ENCODE measurements at regions not wholly inside any gene's neighbourhood (a gene's known extent, or its start where the extent isn't known, plus 50 kb on each side); places are given as distances from the start of the nearest gene placed in this dataset.

DNA sequence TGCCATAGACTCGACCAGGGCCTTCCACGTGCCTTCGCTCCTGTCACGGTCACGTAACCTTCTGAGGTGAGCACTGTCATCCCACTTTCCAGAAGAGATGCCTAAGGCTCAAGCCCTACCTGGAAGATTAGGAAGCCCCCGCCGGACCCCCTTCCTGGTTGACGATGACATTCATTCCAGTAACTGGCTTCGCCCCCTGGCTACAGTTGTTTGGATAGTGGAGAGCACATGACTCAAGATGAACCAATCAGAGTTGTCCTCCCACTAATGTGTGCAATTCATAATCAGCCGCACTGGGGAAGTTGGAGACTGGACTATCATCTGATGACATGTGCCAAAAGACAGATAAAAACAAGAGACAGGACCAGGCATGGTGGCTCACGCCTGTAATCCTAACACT, 104.0 kb upstream of the GJB5 start:
- intact Hi-C loops (cut with micrococcal nuclease), result no loop called here

DNA sequence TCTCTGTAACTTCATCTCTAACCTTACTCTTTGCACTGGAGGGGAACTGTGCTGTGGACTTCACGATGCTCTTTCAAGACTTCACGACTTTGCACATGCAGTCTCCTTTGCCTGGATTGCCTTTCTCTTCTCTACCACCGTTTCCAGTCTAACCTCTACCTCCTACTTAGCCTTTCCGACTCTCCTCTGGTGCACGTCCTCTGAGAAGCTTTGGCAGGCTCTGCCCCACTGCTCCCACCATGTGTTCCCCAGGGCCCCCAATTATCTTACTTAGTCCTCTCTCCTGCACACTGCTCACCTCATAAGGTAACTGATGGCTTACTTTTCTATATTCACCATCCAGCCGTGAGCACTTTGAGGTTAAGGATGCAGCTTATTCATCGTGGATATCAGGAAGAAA, 101.7 kb upstream of the GJB5 start:
- intact Hi-C loops (cut with micrococcal nuclease), result no loop called here

DNA sequence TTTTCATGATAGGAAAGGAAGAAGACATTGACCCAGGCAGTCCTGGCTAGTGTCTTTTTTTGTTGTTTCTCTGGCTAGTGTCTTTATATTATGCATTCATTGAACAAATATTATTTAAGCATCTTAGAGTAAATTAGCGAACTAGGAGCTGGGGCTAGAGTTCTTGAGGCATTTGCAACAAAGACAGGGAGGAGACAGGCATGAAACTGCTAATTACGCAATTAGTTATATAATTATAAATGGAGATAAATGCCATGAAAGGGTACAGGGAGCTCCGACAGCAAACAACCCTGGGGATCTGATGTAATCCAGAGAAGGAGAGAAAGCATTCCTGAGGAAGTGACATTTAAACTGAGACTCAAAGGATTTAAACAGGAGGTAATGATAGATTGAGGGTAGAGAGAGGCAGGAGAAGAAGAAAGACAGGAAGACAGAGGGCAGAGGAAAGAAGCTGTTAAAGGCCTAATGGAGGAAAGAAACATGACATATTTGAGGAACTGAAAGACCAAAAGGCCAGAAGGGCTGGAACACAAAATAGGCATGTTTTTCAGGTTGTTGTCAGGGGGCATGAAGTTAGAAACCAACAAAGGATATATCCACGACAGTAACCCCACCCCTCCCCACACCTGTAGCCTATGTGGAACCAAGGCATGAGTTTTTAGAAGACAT, 99.5 kb upstream of the GJB5 start:
- intact Hi-C loops (cut with micrococcal nuclease), result no loop called here

DNA sequence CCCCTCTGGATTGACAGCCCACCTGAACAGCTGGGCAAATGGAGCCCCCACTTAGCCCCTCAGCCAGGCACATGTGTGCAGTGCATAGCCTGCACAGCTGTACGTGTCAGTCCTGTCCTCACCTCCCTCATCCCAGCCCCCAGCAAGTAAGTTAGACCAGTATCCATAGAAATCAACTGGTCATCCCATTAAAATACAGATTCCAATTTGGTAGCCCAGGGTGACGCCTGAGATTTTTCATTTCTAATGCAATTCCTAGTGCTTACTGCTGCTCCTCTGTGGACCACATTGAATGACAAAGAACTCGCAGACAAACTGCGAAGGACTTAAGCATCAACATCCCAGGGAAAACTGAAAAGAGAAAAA, 99.0 kb upstream of the GJB5 start:
- intact Hi-C loops (cut with micrococcal nuclease), result no loop called here

DNA sequence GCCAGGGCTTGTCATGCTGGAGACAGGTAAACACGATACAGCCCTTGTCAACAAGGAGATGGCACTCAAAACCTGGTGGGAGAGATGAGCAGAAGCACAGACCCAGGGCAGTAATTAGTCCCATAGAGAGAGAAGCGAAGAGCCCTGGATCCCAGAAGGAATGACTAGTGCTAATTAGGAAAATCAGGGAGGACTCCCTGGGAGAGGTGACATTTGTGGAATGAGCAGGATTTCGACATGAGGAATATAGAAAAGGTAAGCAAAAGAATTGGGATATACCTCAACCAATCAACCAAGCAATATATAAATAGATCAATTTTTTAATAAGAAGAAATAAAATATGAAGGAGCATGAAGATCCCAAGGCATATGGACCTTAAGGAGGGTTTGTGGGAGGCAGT, 98.5 kb upstream of the GJB5 start:
- intact Hi-C loops (cut with micrococcal nuclease), result no loop called here

DNA sequence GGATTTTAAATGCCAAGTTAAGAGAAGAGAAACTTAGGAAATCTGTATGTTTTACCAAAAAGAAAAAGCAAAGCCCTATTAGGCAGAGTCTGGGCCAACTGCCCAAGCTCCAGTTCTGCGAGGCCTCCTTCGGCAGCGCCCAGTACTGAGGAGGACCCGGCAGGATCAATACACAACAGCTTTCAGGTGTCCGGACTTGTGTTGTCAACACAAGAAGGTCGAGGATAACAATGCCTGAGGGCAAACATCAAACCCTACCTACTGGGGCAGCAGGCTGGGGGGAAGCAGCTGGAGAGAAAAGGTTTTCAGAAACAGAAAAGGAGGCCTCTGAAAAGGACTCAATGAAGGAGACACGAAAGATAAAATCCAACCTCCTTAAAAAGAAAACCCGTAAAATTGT, 98.1 kb upstream of the GJB5 start:
- intact Hi-C loops (cut with micrococcal nuclease), result no loop called here

DNA sequence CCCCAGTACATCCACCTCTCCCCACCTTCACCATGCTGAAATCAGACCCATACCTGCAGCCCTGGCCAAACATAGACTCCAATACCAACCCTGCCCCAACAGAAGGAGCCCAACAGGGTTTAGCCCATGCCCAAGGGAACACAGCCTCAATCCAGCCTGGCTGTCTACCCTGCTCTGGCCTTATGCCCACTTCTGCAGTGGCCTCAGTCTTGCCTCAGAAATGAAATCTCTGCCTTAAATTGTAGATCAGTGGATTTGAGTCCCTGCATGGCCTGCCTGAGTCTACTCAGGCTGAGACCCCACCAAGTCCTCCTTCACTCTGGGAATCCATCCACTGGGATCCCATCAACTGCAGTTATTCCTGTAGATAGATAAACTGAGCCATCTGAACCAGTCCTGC, 97.6 kb upstream of the GJB5 start:
- intact Hi-C loops (cut with micrococcal nuclease), result no loop called here

DNA sequence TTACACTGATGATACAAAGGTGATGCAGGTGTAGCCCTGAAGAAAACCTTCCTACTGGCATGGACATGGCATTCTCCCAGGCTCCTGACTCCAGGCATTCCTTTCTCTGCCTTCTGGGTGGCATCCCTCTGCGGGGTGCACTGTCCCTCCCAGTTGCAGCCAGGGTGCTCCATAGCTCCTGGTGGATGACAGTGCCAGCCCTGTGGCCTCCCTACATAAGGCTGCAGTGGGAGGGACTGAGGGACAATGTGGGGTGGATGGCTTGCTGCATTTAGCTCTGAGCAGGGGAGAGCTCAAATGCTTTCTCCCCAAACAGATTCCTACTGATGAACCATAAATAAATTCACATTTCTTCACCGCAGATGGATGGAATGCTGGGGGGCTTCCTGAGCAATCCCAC, 97.0 kb upstream of the GJB5 start:
- intact Hi-C loops (cut with micrococcal nuclease), result no loop called here

DNA sequence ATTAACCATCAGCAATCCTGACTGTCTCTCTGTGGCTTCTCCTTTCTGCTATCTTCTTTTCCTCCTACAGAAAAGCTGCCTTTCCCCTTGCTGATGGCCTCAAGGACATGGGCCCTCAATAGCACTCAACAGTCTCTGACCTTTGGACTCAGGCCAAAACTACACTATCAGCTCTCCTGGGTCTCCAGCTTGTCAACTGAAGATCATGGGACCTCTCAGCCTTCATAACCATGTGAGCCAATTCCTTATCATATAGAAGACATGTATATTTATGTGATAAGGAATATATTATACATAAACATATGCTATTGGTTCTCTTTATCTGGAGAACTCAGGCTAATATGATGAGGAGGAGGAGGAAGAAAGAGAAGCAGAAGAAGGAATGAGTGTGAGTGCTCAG, 91.8 kb upstream of the GJB5 start:
- intact Hi-C loops (cut with micrococcal nuclease), result no loop called here

DNA sequence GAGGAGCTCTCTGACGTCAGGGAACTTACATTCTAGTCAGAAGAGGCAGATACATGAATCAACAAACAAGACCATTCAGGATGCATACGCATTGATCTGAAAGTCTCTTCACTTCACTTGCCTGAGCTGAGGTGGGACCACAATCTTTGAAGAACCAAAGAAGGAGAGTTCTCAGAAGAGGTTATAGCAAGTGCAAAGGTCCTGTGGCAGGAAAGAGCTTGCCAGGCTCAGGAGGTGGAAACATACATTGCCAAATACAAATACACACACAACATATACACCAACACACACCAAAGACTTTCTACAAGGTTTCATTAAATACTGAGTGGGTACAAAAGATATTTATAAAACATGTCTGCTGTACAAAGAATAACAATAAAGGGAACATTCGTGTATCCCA, 86.8 kb upstream of the GJB5 start:
- intact Hi-C loops (cut with micrococcal nuclease), result no loop called here

DNA sequence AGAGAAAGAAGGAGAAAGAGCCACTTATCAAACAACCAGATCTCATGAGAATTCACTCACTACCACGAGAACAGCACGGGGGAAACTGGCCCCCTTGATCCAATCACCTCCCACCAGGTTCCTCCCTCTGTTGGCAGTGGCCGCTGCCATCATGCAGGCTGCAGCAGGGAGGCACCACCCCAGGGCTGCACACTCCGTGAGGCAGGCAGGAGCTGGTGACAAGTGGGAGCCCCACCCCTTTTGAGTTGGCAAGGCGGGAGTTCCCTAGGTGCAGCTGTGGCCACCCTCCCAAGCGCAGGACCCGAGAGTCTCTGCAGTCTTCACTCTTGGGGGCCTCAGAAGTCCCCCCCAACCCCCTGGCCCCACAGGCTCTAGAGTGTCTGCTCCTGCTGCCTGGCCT, 83.9 kb upstream of the GJB5 start:
- intact Hi-C loops (cut with micrococcal nuclease), result no loop called here

DNA sequence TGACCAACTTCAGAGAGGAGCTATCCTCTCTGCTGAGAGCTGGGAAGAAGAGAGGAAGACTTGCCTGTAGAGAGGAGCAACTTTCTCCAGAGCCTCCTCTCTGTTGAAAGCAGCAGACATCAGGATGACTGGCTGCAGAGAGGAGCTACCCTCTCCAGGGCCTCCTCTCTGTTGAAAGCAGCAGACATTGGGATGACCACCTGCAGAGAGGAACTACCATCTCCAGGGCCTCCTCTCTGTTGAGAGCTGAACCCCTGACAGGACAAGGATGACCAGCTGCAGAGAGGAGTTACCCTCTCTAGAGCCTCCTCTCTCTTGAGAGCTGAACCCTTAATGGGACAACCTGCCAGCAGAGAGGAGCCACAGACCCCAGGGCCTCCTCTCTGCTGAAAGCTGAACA, 83.0 kb upstream of the GJB5 start:
- intact Hi-C loops (cut with micrococcal nuclease), result no loop called here

DNA sequence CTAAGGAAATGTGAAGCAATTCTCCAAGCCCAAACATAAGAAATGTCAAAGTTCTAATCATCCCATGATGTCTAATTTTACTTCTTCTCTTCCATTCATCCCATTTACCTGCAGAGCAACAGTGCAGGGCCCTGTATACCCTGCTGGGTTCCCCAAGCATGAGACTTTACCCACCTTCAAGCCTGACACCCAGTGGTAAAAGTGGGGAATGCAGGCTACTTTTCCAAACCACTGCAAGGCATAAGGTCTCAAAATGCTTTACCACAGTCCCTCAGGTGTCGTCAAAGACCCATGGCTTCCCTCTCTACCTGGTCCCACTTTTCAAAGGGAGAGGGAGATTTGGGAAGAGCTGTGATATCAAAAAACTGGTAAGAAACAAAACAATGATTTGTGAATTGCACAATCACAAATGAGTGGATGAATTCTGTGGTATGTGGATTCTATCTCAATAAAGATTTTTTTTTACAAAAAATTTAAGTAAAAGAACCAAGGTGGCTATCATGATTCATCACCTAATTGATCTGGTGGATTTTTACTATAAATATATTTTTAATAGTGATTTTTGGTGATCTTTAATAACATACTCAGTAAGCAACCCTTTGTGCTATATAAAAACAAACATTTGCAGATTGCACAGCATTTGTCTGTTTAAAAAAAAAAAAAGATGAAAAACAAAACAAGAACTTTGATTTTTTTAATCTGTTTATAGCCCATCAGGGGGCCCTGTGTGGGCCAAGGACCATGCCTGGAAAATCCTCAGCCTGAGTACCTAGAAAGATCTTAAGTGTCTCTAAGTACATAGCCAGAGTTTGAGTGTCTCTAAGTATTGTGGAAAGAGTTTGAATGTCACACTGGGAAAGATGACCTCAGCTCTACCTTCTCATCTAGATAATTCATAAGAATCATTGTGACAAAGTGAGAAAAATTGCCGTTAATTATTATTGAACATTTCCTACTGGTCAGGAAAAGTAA, 73.1 kb upstream of the GJB5 start:
- intact Hi-C loops (cut with micrococcal nuclease), result loop anchor here (5.0 kb wide), 2 partner anchors 61 to 219 kb away; no protein-coding TSS in a partner anchor

DNA sequence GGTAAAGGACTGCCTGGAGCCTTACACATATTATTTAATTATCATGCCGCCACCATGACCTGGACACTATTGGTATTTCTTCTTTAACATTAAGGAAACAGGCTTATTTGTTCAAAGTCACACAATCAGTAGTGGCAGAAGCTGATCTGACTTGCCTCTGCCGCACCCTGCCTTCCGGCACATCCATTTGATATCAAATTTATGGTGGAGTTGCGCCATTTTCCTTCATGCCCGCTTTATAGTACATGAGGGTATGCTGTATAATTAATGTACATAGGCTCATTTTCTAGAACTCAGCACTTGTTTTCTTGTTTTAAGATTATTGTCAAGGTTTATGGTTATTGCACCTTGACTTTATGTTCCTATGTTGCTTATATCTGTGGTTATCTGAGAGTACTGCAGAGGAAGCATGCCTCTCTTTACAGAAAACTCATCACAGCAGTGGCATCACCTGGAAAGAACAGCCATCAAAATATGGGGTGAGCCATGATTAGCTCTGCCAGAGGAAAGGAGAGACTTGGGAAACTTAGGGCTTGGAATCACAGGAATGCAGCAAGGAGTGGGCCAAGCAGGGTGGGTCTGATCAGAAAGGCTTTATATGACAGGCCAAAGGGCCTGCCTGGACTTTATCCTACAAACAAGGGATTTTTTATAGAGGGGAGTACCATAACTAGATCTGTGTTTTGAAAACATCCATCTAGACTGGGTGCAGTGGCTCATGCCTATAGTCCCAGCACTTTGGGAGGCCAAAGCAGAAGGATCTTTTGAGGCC, 72.2 kb upstream of the GJB5 start:
- intact Hi-C loops (cut with micrococcal nuclease), result loop anchor here (5.0 kb wide), 2 partner anchors 60 to 220 kb away; no protein-coding TSS in a partner anchor

DNA sequence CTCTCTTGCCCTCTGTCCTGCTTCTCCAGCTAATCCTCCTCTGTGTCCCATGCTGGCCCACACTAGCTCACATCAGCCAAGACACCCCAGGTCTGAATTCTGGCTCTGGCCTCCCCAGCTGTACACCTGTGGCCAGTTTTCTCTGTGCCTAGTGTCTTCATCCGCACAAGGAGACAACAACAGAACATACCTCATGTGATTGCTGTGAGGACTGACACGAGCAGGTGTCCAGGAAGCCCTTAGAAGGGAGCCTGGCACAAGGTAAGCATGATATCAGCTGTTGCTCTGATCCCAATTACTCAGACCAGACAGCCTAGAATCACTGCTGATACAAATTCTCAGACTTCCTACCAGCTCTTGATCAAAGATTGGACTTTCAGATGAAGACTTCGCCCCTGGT, 71.2 kb upstream of the GJB5 start:
- intact Hi-C loops (cut with micrococcal nuclease), result loop anchor here (5.0 kb wide), 2 partner anchors 59 to 221 kb away; no protein-coding TSS in a partner anchor

DNA sequence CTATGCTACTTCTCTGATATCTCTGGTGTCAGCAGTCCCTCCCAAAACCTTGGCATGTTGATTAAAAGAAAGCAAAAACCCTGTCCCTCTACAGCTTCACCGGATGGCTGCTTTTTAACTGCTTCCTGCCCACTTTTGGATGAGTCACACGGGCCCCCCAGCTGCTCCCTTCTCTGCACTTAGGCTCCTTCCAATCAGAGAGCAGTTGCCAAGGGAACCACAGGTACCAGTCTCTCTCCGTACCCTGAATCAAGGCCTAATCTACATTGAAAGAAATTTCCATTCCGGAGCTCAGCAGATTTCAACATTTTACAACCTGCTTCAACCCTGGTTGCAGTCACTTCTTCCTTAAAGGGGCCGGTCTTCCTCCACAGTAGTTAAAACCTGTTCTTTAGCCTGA, 70.6 kb upstream of the GJB5 start:
- intact Hi-C loops (cut with micrococcal nuclease), result loop anchor here (5.0 kb wide), 2 partner anchors 58 to 222 kb away; no protein-coding TSS in a partner anchor

DNA sequence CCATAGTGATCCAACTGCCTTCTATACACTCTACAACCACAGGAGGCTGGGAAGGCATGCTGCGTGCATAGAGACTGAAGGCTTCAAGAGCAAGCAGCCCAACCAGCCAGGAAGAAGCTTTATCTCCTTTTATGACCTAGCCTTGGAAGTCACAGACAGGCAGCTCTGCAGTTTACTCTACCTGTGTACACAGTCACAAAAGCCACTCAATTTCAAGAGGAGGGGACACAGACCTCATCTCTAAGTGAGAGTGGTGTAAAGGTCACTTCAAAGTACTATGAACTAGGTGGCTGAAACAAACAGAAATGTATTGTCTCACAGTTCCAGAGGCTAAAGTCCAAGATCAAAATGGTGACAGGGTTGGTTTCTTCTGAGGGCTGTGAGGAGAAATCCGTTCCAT, 69.6 kb upstream of the GJB5 start:
- intact Hi-C loops (cut with micrococcal nuclease), result no loop called here

DNA sequence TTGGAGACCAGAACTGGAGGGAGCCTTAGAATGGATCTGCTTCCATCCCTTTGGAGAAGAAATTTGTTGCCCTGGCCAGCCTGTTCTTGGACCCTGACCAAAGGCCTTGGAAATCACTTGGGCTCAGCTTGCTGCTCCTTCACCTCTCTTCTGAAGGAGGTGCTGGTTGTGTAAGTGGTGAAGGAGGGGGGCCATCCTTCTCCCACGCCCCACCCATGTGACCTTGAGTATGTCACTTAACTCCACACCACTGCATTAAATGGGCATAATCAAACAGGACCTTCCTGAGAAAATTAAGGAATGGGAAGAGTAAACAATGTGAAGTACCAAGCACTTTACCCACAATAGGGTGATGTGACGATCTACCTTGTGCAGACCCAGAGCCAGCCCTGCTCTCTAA, 68.3 kb upstream of the GJB5 start:
- intact Hi-C loops (cut with micrococcal nuclease), result no loop called here

DNA sequence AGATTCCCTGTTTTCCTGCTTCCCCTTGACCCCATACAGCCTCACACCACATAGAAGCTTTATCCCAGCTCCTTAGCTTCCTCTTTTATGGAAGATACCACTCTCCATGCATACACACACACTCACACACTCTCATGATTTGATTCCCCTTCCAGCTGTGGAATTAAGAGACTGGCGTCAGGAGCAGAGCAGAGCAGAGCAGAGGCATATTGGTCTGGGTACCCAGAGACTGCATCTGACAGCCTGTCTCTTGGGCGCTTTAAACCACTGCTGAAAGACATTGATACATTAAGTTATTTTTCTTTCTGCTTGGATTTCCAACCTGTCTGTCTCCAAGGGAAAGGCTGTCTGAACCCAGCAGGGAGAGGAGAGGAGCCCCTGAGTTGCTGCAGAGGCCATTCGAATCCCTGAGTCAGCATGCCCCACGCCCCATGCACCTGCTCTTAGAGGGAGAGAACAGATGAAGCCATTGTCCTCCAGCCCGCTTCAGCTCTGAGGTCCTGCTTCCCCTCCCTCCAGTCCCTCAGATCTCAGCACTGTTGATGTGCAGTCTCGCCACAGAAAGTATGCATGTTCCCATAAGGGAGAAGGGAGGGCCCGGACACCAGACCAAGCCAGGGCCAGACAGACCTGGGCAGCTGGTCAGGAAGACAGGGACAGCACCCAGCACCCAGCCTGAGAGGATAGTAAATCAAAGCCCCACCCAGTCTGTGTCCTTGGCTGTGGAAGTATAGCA, 66.7 kb upstream of the GJB5 start:
- intact Hi-C loops (cut with micrococcal nuclease), result no loop called here

DNA sequence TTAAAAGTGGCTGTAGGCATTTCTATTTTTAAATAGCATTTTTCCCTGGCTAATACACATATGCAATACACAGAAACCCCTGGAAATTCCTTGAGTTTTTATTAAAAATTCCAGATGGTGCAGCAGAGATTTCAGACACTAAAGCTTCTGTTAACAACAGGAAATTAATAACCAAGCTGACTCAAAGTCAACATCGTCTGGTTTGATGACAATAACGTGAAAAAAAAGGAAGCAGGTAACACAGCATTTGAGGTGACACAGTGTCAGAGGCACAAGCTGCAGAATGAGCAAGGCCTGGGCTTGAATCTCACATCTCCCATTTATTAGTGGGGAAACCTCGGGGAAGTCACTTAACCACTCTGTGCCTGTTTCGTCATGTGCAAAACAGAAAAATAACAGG, 64.6 kb upstream of the GJB5 start:
- intact Hi-C loops (cut with micrococcal nuclease), result no loop called here

DNA sequence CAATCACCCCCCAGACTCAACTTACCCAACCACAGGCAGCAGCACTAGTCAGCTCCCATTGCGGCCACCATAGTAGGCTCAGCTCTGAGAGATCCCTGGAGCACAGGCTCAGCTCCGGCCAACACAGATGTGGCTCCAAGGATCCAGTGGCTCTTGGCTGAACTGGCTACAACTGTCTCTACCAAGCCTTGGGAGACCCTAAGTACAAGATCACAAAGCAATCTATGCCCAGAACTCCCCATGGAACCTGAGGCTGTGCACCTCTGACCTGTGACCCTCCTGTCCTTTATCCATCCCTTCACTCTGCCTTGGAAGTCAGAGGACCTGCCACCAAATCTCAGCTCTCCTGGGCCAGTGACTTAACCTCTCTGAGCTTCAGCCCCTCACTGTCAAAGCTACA, 61.8 kb upstream of the GJB5 start:
- intact Hi-C loops (cut with micrococcal nuclease), result no loop called here

All from T-helper 1 cell treated with Interleukin-12 subunit alpha and Interleukin-12 subunit beta and Interleukin-4 antibody, amounts not matched to agents 30 ng/mL and 1 ng/mL, for 36 hours (primary cell).